Endothelial cell of umbilical vein (primary cell): ENCODE measurements at regions not wholly inside any gene's neighbourhood (a gene's known extent, or its start where the extent isn't known, plus 50 kb on each side); places are given as distances from the start of the nearest gene placed in this dataset.

ENCODE experiments used
- BruUV-seq: library from RNA; stranded (reverse); fragments of 400-500 nt; replicated peaks from 2 replicates; lab custom pipeline; 2021; lab: Mats Ljungman, UMichigan
- CTCF ChIA-PET: fragments of 300-600, 350-600 bp; sonication (Branson Sonifier 250); formaldehyde crosslinking; loops from one replicate; lab custom pipeline; 2021; ENCODE audit warnings: antibody characterized with exemption, inconsistent platforms; lab: Charles Lee
- POLR2A ChIA-PET: fragments of 300-600, 350-600 bp; sonication (Branson Sonifier 250); formaldehyde crosslinking; loops from one replicate; lab custom pipeline; 2021; ENCODE audit warnings: antibody characterized with exemption, inconsistent platforms; lab: Charles Lee
- DNase-seq: peaks from one replicate; pipeline ENCODE4 v3.0.0-alpha.2; 2011; ENCODE audit warnings: low read depth, low spot score
- FAIRE-seq: peaks from 2 replicates; lab custom pipeline; 2011; peaks lifted over from hg19 to GRCh38; lab: Jason Lieb, UNC
- H2AFZ ChIP-seq: 2 replicates; pipeline ENCODE4 v1.6.0; 2012; ENCODE audit warnings: low read depth, low read length, control low read depth, inconsistent platforms
- H3K27ac ChIP-seq: 2 replicates; pipeline ENCODE4 v1.5.1; 2011; ENCODE audit warnings: low read depth, mild to moderate bottlenecking, control low read depth, low read length, moderate library complexity; ENCODE audit not compliant: insufficient read depth
- H3K27me3 ChIP-seq, 2 experiments: 2 replicates each; pipeline versions ENCODE4 v1.6.0 to v1.6.1; 2011; ENCODE audit warnings: low read length in 2 of 2, mixed read lengths in 1 of 2; ENCODE audit not compliant: control insufficient read depth in 2 of 2, insufficient read depth in 2 of 2
- H3K36me3 ChIP-seq, 2 experiments: 2 replicates in 1 of 2; 3 replicates in 1 of 2; pipeline ENCODE4 v1.5.1; 2011; ENCODE audit warnings: low read length in 2 of 2, mild to moderate bottlenecking in 1 of 2, moderate library complexity in 1 of 2; ENCODE audit not compliant: control insufficient read depth in 2 of 2, insufficient read depth in 2 of 2; ENCODE audit errors: extremely low read depth in 1 of 2
- H3K4me1 ChIP-seq: 3 replicates; pipeline ENCODE4 v1.5.1; 2011; ENCODE audit warnings: mild to moderate bottlenecking, low read length; ENCODE audit not compliant: control insufficient read depth, insufficient read depth; ENCODE audit errors: extremely low read depth
- H3K4me2 ChIP-seq: 2 replicates; pipeline ENCODE4 v1.6.1; 2011; ENCODE audit warnings: low read length, control low read depth, mixed read lengths; ENCODE audit not compliant: insufficient read depth
- H3K4me3 ChIP-seq, 3 experiments: fragments of 200-600 bp in 1 of 3; sonication (generic), shearing (Covaris generic) in 1 of 3; replicated peaks in 1 of 3; 2 replicates each; pipeline ENCODE4 v1.5.1; 2011 to 2016; ENCODE audit warnings: control low read depth in 3 of 3, low read length in 3 of 3, mild to moderate bottlenecking in 2 of 3, inconsistent platforms in 1 of 3, low read depth in 1 of 3, moderate library complexity in 1 of 3; ENCODE audit not compliant: insufficient read depth in 1 of 3
- H3K79me2 ChIP-seq: 2 replicates; pipeline ENCODE4 v1.6.0; 2012; ENCODE audit warnings: low read length, inconsistent platforms; ENCODE audit not compliant: control insufficient read depth, insufficient read depth
- H3K9ac ChIP-seq: replicated peaks from 2 replicates; pipeline ENCODE3; 2011; ENCODE audit warnings: low read length, control low read depth; ENCODE audit not compliant: insufficient read depth; ENCODE audit errors: extremely low read depth
- H3K9me1 ChIP-seq: replicated peaks from 3 replicates; pipeline ENCODE4 v1.6.0; 2011; ENCODE audit warnings: mild to moderate bottlenecking, low read length; ENCODE audit not compliant: control insufficient read depth, insufficient read depth; ENCODE audit errors: extremely low read depth
- H3K9me3 ChIP-seq: replicated peaks from 2 replicates; pipeline ENCODE4 v1.5.1; 2012; ENCODE audit warnings: low read length, inconsistent platforms; ENCODE audit not compliant: control insufficient read depth, insufficient read depth
- H4K20me1 ChIP-seq: replicated peaks from 2 replicates; pipeline ENCODE3; 2011; ENCODE audit warnings: mild to moderate bottlenecking, low read length; ENCODE audit not compliant: control insufficient read depth, insufficient read depth; ENCODE audit errors: extremely low read depth
- EZH2 ChIP-seq: IDR thresholded peaks from 2 replicates; pipeline ENCODE4 v1.6.1; 2012; ENCODE audit warnings: borderline replicate concordance, low read depth, mild to moderate bottlenecking, moderate library complexity, low read length, inconsistent platforms; ENCODE audit not compliant: severe bottlenecking
- FOS ChIP-seq: IDR thresholded peaks from 2 replicates; pipeline ENCODE4 v1.6.1; 2011; ENCODE audit warnings: mild to moderate bottlenecking, low read length, moderate library complexity, borderline replicate concordance; ENCODE audit not compliant: insufficient read depth
- GATA2 ChIP-seq: IDR thresholded peaks from 2 replicates; pipeline ENCODE4 v1.7.0; 2011; ENCODE audit warnings: low read depth, mild to moderate bottlenecking, moderate library complexity, mixed read lengths, low read length; ENCODE audit not compliant: insufficient read length, insufficient read depth
- MYC ChIP-seq: IDR thresholded peaks from one replicate; pipeline ENCODE4 v1.6.1; 2011; ENCODE audit warnings: mild to moderate bottlenecking, low read depth, low read length
- POLR2AphosphoS5 ChIP-seq: IDR thresholded peaks from 2 replicates; pipeline ENCODE4 v1.6.1; 2012; ENCODE audit warnings: low read depth, mild to moderate bottlenecking, control low read depth, low read length, moderate library complexity; ENCODE audit not compliant: insufficient read depth
- dilution Hi-C: fragments of 300-500 bp; cut with MboI; formaldehyde crosslinking; loops from one replicate; pipeline ENCODE4 v1.15.0; 2019; ENCODE audit warnings: low sequenced_read_pairs; ENCODE audit not compliant: extremely low pct_ligation_motif_present
- intact Hi-C: fragments of 100-400 bp; cut with micrococcal nuclease; formaldehyde crosslinking; loops from one replicate; pipeline ENCODE4 v1.10.0; 2022

GRCh38 chr14:65949711-65950516 lies 536.3 kb upstream of the CCDC196 start:
- Histone ChIP-seq H3K4me2 (no peak overlapping the region), H3K36me3 (no peaks in the 10 kb centered on the region), H3K79me2 (no peaks in the 10 kb centered on the region), H3K4me1 (no peaks in the 10 kb centered on the region), H4K20me1 (no peaks in the 10 kb centered on the region), H3K4me3 (no peak overlapping the region), H2AFZ (no peak overlapping the region), H3K9me3 (no peaks in the 10 kb centered on the region), H3K27me3 (no peaks in the 10 kb centered on the region), H3K9ac (no peak overlapping the region), H3K9me1 (no peaks in the 10 kb centered on the region), H3K27ac (no peak overlapping the region)
- intact Hi-C loops (no loop called here), dilution Hi-C loops (no loop called here)
- FAIRE-seq (no peak), DNase-seq (no peak)
- TF ChIP-seq EZH2: no peak
- TF ChIP-seq MYC: no peak
- TF ChIP-seq GATA2: no peak
- TF ChIP-seq FOS: no peak
- ChIA-PET POLR2A (no interaction called here), CTCF (interaction anchor here (1.5 kb wide), 1 partner anchor 11 kb away, joined by 7 read pairs; no protein-coding TSS in a partner anchor)
- no TSS peak for BruUV-seq

- ChIA-PET POLR2A (no interaction called here), CTCF (interaction anchor here (1.4 to 2.3 kb wide), 2 partner anchors 131 to 791 kb away, joined by 4 to 7 read pairs; no protein-coding TSS in a partner anchor)
- Histone ChIP-seq H3K4me2 (no peak overlapping the region), H2AFZ (no peak overlapping the region), H3K9me3 (no peaks in the 10 kb centered on the region), H3K27me3 (no peaks in the 10 kb centered on the region), H3K36me3 (no peaks in the 10 kb centered on the region), H3K4me3 (no peak overlapping the region), H3K27ac (no peak overlapping the region), H3K9me1 (no peaks in the 10 kb centered on the region), H3K9ac (no peak overlapping the region), H4K20me1 (no peaks in the 10 kb centered on the region), H3K79me2 (no peaks in the 10 kb centered on the region), H3K4me1 (no peaks in the 10 kb centered on the region)
- no peak for FAIRE-seq
- BruUV-seq: no TSS peak
- TF ChIP-seq POLR2AphosphoS5 (no peak), EZH2 (no peak), FOS (no peak), MYC (no peak), GATA2 (no peak)
- dilution Hi-C loops: no loop called here
- DNase-seq: no peak
- intact Hi-C loops: no loop called here
Measured at GRCh38 chr14:65954942-65955341, 531.2 kb upstream of the CCDC196 start.
